SK-N-SH (cell line): ENCODE measurements at regions not wholly inside any gene's neighbourhood (a gene's known extent, or its start where the extent isn't known, plus 50 kb on each side); places are given as distances from the start of the nearest gene placed in this dataset.

ENCODE experiments used
- CTCF ChIP-seq: fragments of 200-600 bp; sonication (generic); IDR thresholded peaks from 2 replicates; pipeline ENCODE4 v1.6.1; 2017; ENCODE audit warnings: antibody characterized with exemption, mild to moderate bottlenecking, moderate library complexity
- GABPA ChIP-seq: IDR thresholded peaks from 2 replicates; pipeline ENCODE4 v1.4.0; 2012; ENCODE audit warnings: low read depth, mild to moderate bottlenecking
- POLR2AphosphoS5 ChIP-seq: IDR thresholded peaks from 2 replicates; pipeline ENCODE4 v1.6.1; 2012; ENCODE audit warnings: low read depth, low read length
- USF2 ChIP-seq: fragments of 150-350 bp; IDR thresholded peaks from 2 replicates; pipeline ENCODE4 v1.6.1; 2017; ENCODE audit warnings: antibody characterized with exemption, low read length, low read depth, borderline replicate concordance

DNA sequence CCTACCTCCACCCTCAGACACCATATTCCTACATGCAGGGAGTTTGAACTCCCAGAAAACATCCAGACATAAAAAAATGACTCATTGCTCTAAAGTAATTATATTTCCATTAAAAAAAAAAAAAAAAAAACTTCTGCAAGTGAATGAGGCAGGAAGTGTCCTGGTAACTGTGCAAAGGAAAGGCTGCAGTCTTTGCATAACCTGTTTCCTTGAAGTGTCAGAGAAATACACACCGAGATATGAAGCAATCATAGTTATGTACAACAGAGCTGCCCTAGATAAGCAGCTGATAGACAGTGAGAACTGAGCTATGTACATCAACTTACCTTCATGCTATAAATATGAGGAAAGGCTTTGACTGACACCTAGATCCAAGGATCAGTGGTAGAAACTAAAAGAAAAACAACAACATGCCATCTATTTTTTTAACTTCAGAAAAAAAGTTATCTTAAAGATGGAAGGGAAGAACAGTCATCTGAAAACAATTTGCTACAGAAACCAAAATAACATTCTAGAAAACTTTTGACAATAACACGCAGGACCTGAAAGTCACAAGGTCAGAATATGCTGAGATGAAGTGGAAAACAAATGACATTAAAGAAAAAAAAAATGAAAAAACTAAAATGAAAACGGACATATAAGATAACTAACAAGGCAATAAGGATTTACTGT, 263.2 kb downstream of the SEC23A start:
- TF ChIP-seq USF2 (no peak), GABPA (no peak), CTCF (no peak), POLR2AphosphoS5 (no peak)
